C4-2B (cell line): ENCODE measurements at regions not wholly inside any gene's neighbourhood (a gene's known extent, or its start where the extent isn't known, plus 50 kb on each side); places are given as distances from the start of the nearest gene placed in this dataset.

Source experiments
- CTCF ChIP-seq: fragments of 450-650 bp; conservative IDR thresholded peaks from 2 replicates; pipeline ENCODE4 v1.5.1; 2017; ENCODE audit warnings: mild to moderate bottlenecking
- ZFX ChIP-seq: fragments of 450-650 bp; IDR thresholded peaks from 2 replicates; pipeline ENCODE4 v1.6.1; 2017

GRCh38 chr4:29220761-29221160 lies 1499.4 kb upstream of the PCDH7 start:
- no peak for TF ChIP-seq CTCF
- no peak for TF ChIP-seq ZFX
